HCEC 1CT (cell line): ENCODE measurements at regions not wholly inside any gene's neighbourhood (a gene's known extent, or its start where the extent isn't known, plus 50 kb on each side); places are given as distances from the start of the nearest gene placed in this dataset.

Source experiments
- DNase-seq: peaks from one replicate; pipeline ENCODE4 v3.0.0-alpha.2; 2017

- DNase-seq, result no peak
Observed at GRCh38 chr5:3827624-3828023, 232.0 kb downstream of the IRX1 start.

GRCh38 chr5:3828761-3829160 lies 233.1 kb downstream of the IRX1 start:
- DNase-seq, result no peak

DNA sequence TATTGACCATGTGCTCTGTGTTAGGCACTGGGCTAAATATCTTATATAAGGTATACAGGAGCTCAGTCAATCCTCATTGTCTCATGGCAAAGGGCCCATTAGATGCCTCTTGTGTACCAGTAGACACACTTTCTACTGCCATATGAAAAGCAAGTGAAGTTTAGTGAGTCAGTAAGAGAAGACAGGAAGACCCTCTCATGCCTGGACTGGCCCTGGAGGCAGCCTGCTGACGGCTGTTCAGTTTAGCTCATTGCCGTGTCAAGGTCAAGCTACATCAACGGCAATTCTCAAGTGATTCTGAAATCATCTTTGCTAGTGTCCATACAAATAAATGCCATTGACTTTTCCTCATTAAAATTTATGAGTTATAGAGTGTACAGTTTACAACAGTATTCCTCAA lies 237.9 kb downstream of the IRX1 start:
- DNase-seq, result no peak

DNA sequence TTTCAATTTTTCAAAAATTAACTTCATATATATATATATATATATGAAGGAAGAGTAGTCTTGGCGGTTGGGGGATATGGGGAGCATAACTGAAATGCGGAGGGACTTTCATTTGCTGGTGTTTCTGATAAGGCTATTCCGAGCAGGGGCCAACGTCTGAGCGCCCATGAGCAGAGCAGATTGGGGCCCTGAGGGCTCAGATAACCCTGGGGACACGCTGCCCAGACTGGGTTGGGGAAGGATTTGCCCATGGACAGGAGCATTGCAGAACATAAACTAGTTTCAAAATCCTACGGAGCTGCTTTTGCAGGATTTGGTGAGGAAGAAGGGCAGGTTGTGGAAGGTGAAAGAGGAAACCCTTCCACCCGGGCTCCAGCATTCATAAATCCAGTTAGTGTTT lies 240.2 kb downstream of the IRX1 start:
- no peak for DNase-seq

DNA sequence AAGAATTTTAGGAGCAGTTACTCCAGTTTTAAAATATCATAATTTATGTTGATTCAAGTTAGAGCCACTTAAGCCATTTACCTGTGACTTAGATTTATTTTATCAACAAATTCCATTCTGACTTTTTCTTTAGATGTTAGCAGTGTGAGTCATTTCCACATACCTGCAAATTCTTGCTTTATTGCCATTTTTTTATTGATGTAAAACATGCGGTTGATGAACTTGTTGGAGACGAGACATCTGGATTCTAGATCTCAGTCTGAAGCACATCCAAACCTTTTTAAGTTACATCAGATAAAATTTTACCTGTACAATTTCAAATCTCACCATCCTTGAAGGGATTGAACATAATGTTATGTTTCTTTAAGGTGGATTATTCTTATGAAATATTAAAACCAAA lies 240.9 kb downstream of the IRX1 start:
- no peak for DNase-seq

GRCh38 chr5:3837506-3837905 lies 241.9 kb downstream of the IRX1 start:
- no peak for DNase-seq

GRCh38 chr5:3839151-3839550 lies 243.5 kb downstream of the IRX1 start:
- no peak for DNase-seq

- no peak for DNase-seq
Observed at GRCh38 chr5:3842591-3842990, 247.0 kb downstream of the IRX1 start.

DNA sequence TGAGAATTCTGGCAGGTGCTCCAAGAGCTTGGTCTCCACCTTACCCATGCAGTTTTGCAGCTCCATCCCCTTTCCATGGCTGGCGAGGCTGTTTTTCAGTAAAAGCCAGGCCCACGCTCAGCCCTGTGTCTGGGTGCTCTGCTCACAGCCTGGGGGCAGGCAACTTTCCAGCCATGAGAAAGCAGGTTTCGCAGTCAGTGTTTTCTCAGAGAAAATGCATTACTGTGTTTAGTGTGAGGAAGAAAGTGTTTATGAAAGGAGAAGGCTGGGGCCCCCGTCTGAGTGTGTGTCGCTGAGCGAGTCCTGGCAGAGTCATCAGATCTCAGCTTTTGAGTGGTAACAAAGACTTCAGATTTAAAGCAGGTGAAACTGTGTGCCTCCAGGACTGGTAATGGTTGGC lies 248.1 kb downstream of the IRX1 start:
- no peak for DNase-seq

- no peak for DNase-seq
Observed at GRCh38 chr5:3844266-3844665, 248.6 kb downstream of the IRX1 start.

DNA sequence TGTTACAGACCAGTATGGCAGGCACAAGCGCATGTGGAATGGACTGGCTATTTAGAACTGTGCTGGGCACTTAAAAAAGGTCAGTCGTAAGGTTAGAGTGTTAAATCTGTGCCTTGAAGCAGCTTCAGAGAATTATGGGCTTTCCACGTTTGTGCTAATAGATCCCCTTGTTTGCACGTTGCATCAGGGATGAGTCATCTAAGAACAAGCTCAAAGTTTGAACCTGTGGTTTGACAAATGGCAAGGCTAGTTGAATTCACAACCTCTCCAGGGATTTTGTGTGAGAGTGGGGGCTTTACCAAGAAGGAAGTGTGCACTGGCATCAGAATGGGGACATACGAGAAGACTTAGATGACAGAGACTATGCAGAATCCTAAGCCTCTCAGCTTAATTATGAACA lies 249.6 kb downstream of the IRX1 start:
- DNase-seq, result no peak

- DNase-seq, result no peak
Observed at GRCh38 chr5:3852161-3852916, 256.7 kb downstream of the IRX1 start.

- no peak for DNase-seq
Observed at GRCh38 chr5:3853362-3853761, 257.7 kb downstream of the IRX1 start.

GRCh38 chr5:3854188-3854821 lies 258.7 kb downstream of the IRX1 start:
- DNase-seq, result no peak

DNA sequence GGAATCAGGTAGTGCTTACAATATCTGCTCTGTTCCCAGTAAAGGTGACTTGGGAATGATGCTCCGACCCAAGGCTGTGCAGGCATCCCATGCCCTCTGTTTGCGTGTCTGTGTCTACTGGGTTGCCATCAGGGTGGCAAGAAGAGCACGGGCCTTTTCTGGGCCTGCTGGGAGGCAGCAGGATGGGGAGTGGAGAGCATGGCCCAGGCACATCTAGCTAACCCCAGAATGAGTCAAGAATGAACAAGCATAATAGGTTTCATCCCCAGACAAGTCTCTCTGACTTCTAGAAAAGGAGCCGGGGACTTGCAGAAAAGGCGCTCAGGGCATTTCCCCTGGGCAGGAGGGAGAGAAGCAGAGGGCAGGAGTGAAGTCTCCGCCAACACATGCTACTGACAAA lies 260.4 kb downstream of the IRX1 start:
- no peak for DNase-seq

DNA sequence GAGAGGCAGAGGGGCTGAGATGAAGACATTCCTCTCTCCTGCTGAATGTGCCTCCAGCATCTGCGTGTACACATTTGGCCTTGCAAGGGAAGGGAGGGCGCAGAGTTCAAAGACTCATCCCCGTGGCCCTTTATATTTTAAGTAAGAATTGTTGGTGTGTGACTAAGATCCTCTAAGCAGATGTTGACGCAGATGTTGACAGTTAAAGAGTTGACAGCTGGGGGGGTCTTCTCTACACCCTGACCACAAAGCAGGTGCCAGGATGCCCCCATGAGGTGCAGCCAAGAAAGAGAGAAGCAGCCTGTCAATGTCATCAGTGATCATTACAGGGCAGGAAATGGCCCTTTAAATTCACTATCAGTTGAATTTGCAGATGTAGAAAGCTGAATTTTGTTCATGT lies 262.9 kb downstream of the IRX1 start:
- no peak for DNase-seq

DNA sequence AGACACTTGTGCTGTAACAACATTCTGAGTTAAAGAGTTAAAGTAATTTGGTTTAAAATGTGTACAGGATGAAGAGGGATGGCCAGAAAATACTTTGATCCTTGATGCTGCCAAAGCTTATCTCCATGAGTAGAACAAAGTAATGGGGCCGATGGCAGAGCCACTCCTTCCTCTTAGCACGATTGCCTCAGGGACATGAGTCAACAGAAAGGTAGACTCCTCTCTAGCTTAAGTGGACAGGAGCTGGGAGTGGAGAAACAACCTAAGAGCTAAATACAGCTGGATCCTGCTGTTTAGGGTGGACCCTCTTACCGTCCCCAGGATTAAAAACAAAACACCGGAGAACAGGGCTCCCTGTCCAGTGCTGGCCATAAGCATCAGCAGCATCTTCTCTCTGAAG lies 267.3 kb downstream of the IRX1 start:
- no peak for DNase-seq

GRCh38 chr5:3875144-3875543 lies 279.5 kb downstream of the IRX1 start:
- DNase-seq, result no peak

DNA sequence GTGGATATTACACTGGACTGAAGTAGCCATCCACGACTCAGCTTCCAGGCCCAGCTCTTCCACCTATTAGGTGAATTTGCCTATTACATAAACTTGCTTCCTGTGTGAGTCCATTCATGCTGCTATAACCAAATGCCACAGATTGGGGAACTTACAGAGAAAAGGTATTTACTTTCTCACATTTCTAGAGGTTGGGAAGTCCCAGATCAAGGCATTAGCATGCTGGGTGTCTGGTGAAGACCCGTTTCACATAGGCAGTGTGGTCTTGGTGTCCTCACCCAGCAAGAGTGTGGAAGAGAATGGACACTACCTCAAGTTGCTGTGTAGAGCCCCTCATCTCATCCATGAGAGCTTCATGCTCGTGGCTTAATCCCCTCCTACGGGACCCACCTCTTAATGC lies 282.6 kb downstream of the IRX1 start:
- DNase-seq, result no peak

DNA sequence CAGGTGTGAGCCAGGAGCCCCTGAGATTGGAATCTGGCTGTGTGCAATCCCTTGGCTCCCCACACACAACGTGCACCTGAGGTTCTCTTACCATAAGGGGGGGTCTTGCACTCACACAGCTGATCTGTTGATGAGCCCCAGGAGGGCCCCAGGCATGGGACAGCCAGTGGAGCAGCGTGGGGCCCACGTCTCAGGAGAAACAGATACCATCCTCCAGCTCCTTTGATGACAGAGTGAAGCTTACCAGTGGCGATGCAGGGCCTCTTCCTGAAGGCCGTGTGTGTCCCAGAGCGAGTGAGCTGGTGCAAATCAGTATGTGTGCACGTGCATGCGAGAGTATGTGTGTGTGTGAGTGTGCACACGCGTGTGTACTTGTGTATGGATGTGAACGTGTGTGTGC lies 287.4 kb downstream of the IRX1 start:
- DNase-seq, result no peak

- no peak for DNase-seq
Observed at GRCh38 chr5:3886524-3887451, 291.2 kb downstream of the IRX1 start.

DNA sequence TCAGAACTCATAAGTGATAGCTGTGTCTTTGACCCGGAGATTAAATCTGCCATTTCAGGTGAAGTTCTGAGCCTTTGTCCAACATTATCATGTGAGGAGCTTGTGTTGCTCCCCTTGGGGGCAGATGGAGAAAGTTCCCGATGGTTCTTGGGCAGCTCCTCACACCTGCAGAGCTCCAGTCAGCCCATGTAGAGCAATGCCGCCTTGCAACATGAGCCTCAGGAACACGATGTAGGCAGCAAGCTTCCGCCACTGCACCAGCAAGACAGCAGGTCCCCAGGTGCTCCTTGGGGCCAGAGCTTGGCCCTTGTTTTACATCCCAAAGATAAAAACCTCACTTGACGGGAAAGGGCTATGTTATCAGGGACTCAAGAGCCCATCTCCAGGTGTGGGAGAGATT lies 292.7 kb downstream of the IRX1 start:
- no peak for DNase-seq

- no peak for DNase-seq
Observed at GRCh38 chr5:3889412-3890142, 293.9 kb downstream of the IRX1 start.
